ENCODE measurements at regions not wholly inside any gene's neighbourhood (a gene's known extent, or its start where the extent isn't known, plus 50 kb on each side); places are given as distances from the start of the nearest gene placed in this dataset.

DNA sequence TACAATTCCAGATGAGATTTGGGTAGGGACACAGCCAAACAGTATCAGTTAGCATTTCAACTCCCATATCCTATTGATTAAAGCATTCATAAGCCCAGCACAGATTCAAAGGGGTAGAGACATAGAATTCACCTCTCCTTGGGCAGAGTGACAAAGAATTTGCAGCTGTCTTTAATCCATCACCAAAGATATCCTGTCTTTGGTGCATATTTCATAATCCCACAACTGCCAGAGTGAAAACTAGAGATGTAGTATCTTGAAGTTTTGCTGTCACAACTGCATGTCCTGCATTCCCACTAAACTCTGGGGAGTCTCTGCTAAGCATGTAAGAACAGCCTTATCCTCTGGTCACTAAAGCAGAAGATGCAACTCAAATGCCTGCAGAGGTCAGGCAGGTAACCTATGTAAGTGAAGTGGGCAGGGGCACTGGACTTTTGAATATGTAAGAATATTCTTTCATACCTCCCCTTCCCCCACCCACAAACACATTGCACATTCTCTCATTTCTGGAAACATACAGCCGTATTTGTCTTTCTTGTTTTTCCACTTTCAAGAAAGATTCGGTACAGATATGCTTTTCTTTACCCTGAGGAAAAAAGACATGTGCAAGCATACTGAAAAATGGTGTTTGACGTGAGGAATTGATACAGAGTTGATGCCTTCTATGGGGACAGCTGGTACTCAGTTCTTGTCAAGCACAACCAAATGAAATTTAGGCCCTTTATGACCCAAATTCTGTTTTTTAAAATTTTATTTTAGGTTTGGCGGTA, 283.1 kb downstream of the SP3 start:
- TF ChIP-seq, protein P1, sequence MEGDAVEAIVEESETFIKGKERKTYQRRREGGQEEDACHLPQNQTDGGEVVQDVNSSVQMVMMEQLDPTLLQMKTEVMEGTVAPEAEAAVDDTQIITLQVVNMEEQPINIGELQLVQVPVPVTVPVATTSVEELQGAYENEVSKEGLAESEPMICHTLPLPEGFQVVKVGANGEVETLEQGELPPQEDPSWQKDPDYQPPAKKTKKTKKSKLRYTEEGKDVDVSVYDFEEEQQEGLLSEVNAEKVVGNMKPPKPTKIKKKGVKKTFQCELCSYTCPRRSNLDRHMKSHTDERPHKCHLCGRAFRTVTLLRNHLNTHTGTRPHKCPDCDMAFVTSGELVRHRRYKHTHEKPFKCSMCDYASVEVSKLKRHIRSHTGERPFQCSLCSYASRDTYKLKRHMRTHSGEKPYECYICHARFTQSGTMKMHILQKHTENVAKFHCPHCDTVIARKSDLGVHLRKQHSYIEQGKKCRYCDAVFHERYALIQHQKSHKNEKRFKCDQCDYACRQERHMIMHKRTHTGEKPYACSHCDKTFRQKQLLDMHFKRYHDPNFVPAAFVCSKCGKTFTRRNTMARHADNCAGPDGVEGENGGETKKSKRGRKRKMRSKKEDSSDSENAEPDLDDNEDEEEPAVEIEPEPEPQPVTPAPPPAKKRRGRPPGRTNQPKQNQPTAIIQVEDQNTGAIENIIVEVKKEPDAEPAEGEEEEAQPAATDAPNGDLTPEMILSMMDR (conservative IDR thresholded peaks at IDR 0.05; ENCODE audit: low read depth, low read length), result no peak
- TF ChIP-seq EZH2 (IDR thresholded peaks at IDR 0.05; ENCODE audit: low read length, unreplicated experiment) (no peak), EZH2phosphoT487 (IDR thresholded peaks at IDR 0.05; ENCODE audit: borderline replicate concordance, low read length) (no peak)

Measured in PC-3 (cell line).